BLaER1 (cell line): ENCODE measurements at regions not wholly inside any gene's neighbourhood (a gene's known extent, or its start where the extent isn't known, plus 50 kb on each side); places are given as distances from the start of the nearest gene placed in this dataset.

Source experiments
- H3K27ac ChIP-seq: shearing (Covaris generic); formaldehyde crosslinking; 2 replicates; pipeline ENCODE4 v1.8.1; 2022
- H3K27me3 ChIP-seq: shearing (Covaris generic); formaldehyde crosslinking; 2 replicates; pipeline ENCODE4 v1.8.1; 2022
- H3K36me3 ChIP-seq: shearing (Covaris generic); formaldehyde crosslinking; 2 replicates; pipeline ENCODE4 v1.8.1; 2022
- H3K4me1 ChIP-seq: shearing (Covaris generic); formaldehyde crosslinking; 2 replicates; pipeline ENCODE4 v1.8.1; 2022
- H3K4me2 ChIP-seq: shearing (Covaris generic); formaldehyde crosslinking; 2 replicates; pipeline ENCODE4 v1.8.1; 2022
- H3K4me3 ChIP-seq: shearing (Covaris generic); formaldehyde crosslinking; 2 replicates; pipeline ENCODE4 v1.8.1; 2022
- H3K9ac ChIP-seq: shearing (Covaris generic); formaldehyde crosslinking; 2 replicates; pipeline ENCODE4 v1.8.1; 2022
- H3K9me3 ChIP-seq: shearing (Covaris generic); formaldehyde crosslinking; 2 replicates; pipeline ENCODE4 v1.8.1; 2022
- H4K20me1 ChIP-seq: shearing (Covaris generic); formaldehyde crosslinking; 2 replicates; pipeline ENCODE4 v1.8.1; 2022
- Cebpa-rat ChIP-seq: shearing (Covaris generic); IDR thresholded peaks from 2 replicates; pipeline ENCODE4 v1.8.1; 2022

GRCh38 chr7:155986497-155987160 lies 174.4 kb upstream of the SHH start:
- Histone ChIP-seq H4K20me1 (no peaks in the 10 kb centered on the region), H3K9me3 (peaks cover 8% of the 10 kb centered on the region; the same call in 1 of the 2 replicates), H3K4me2 (peak overlapping the region; percentile 88; the same call in 1 of the 2 replicates), H3K36me3 (no peaks in the 10 kb centered on the region), H3K27me3 (no peaks in the 10 kb centered on the region), H3K4me3 (no peak overlapping the region), H3K4me1 (peaks cover 27% of the 10 kb centered on the region), H3K27ac (no peak overlapping the region), H3K9ac (no peak overlapping the region)
- no peak for TF ChIP-seq Cebpa-rat

GRCh38 chr7:155985518-155986250 lies 173.4 kb upstream of the SHH start:
- H3K36me3 ChIP-seq: no peaks in the 10 kb centered on the region
- no peak overlapping the region for H3K4me2 ChIP-seq
- no peak for TF ChIP-seq Cebpa-rat
- H3K27ac ChIP-seq: no peak overlapping the region
- H4K20me1 ChIP-seq: no peaks in the 10 kb centered on the region
- H3K27me3 ChIP-seq: no peaks in the 10 kb centered on the region
- H3K4me1 ChIP-seq: peaks cover 27% of the 10 kb centered on the region
- H3K4me3 ChIP-seq: no peak overlapping the region
- peaks cover 8% of the 10 kb centered on the region; the same call in 1 of the 2 replicates for H3K9me3 ChIP-seq
- H3K9ac ChIP-seq: no peak overlapping the region

GRCh38 chr7:155984609-155985405 lies 172.5 kb upstream of the SHH start:
- Histone ChIP-seq H3K9ac (no peak overlapping the region), H4K20me1 (no peaks in the 10 kb centered on the region), H3K4me2 (no peak overlapping the region), H3K4me3 (no peak overlapping the region), H3K4me1 (peaks cover 27% of the 10 kb centered on the region), H3K27me3 (no peaks in the 10 kb centered on the region), H3K36me3 (no peaks in the 10 kb centered on the region), H3K27ac (no peak overlapping the region), H3K9me3 (peaks cover 8% of the 10 kb centered on the region; the same call in 1 of the 2 replicates)
- TF ChIP-seq Cebpa-rat: no peak

GRCh38 chr7:155984028-155984580 lies 171.8 kb upstream of the SHH start:
- H3K36me3 ChIP-seq: no peaks in the 10 kb centered on the region
- H4K20me1 ChIP-seq: no peaks in the 10 kb centered on the region
- no peak overlapping the region for H3K4me2 ChIP-seq
- no peak for TF ChIP-seq Cebpa-rat
- peaks cover 8% of the 10 kb centered on the region; the same call in 1 of the 2 replicates for H3K9me3 ChIP-seq
- H3K27ac ChIP-seq: no peak overlapping the region
- H3K4me3 ChIP-seq: no peak overlapping the region
- H3K9ac ChIP-seq: no peak overlapping the region
- H3K27me3 ChIP-seq: no peaks in the 10 kb centered on the region
- H3K4me1 ChIP-seq: peaks cover 21% of the 10 kb centered on the region

GRCh38 chr7:155983176-155983815 lies 171.0 kb upstream of the SHH start:
- TF ChIP-seq Cebpa-rat: no peak
- Histone ChIP-seq H3K27ac (no peak overlapping the region), H3K4me1 (peaks cover 14% of the 10 kb centered on the region), H3K9me3 (peaks cover 8% of the 10 kb centered on the region; the same call in 1 of the 2 replicates), H4K20me1 (no peaks in the 10 kb centered on the region), H3K36me3 (no peaks in the 10 kb centered on the region), H3K27me3 (no peaks in the 10 kb centered on the region), H3K9ac (no peak overlapping the region), H3K4me2 (no peak overlapping the region), H3K4me3 (no peak overlapping the region)

- no peak overlapping the region for H3K4me3 ChIP-seq
- no peak for TF ChIP-seq Cebpa-rat
- H4K20me1 ChIP-seq: no peaks in the 10 kb centered on the region
- H3K4me1 ChIP-seq: no peaks in the 10 kb centered on the region
- H3K36me3 ChIP-seq: no peaks in the 10 kb centered on the region
- H3K4me2 ChIP-seq: no peak overlapping the region
- H3K27ac ChIP-seq: no peak overlapping the region
- no peak overlapping the region for H3K9ac ChIP-seq
- no peaks in the 10 kb centered on the region for H3K27me3 ChIP-seq
- H3K9me3 ChIP-seq: peaks cover 3% of the 10 kb centered on the region; the same call in 1 of the 2 replicates
Observed at GRCh38 chr7:155981703-155982102, 169.4 kb upstream of the SHH start.

- no peak overlapping the region for H3K4me3 ChIP-seq
- no peaks in the 10 kb centered on the region for H3K27me3 ChIP-seq
- no peak overlapping the region for H3K27ac ChIP-seq
- H3K36me3 ChIP-seq: no peaks in the 10 kb centered on the region
- no peaks in the 10 kb centered on the region for H4K20me1 ChIP-seq
- no peaks in the 10 kb centered on the region for H3K9me3 ChIP-seq
- no peaks in the 10 kb centered on the region for H3K4me1 ChIP-seq
- no peak overlapping the region for H3K9ac ChIP-seq
- no peak for TF ChIP-seq Cebpa-rat
- H3K4me2 ChIP-seq: no peak overlapping the region
Observed at GRCh38 chr7:155980841-155981240, 168.6 kb upstream of the SHH start.

- Histone ChIP-seq H3K36me3 (no peaks in the 10 kb centered on the region), H3K27me3 (no peaks in the 10 kb centered on the region), H3K4me3 (no peak overlapping the region), H4K20me1 (no peaks in the 10 kb centered on the region), H3K4me2 (no peak overlapping the region), H3K9ac (no peak overlapping the region), H3K9me3 (no peaks in the 10 kb centered on the region), H3K27ac (no peak overlapping the region), H3K4me1 (no peaks in the 10 kb centered on the region)
- TF ChIP-seq Cebpa-rat: no peak
Observed at GRCh38 chr7:155979994-155980393, 167.7 kb upstream of the SHH start.

GRCh38 chr7:155979566-155979965 lies 167.3 kb upstream of the SHH start:
- Histone ChIP-seq H3K4me2 (no peak overlapping the region), H3K27me3 (no peaks in the 10 kb centered on the region), H3K9me3 (no peaks in the 10 kb centered on the region), H3K4me3 (no peak overlapping the region), H3K9ac (no peak overlapping the region), H3K4me1 (no peaks in the 10 kb centered on the region), H4K20me1 (no peaks in the 10 kb centered on the region), H3K27ac (no peak overlapping the region), H3K36me3 (no peaks in the 10 kb centered on the region)
- no peak for TF ChIP-seq Cebpa-rat
